ENCODE measurements at regions not wholly inside any gene's neighbourhood (a gene's known extent, or its start where the extent isn't known, plus 50 kb on each side); places are given as distances from the start of the nearest gene placed in this dataset.

DNA sequence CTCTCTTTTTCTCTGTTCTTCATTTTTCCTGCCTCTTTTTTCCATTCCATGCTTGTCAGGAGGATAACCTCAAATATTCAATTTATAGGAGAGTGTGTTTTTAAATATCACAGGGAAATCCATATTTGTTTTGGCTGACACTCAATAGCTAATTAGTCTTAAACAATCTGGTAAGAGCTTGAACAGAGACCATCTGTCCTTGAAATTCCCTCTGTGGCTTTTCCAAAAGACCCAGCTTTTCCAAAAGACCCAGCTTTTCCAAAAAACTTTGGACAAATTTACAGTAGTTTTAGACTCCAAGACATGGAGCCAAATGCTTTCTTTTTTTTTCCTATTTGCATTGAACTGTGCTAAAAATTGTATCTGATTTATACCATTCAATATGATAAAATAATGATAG, 127.4 kb upstream of the FAM83B start:
- no peak for DNase-seq

- DNase-seq = no peak
Measured at GRCh38 chr6:54719633-54720032, 126.9 kb upstream of the FAM83B start.

GRCh38 chr6:54722328-54722727, 124.2 kb upstream of the FAM83B start:
- DNase-seq = no peak

- DNase-seq = no peak
Measured at GRCh38 chr6:54729716-54730115, 116.9 kb upstream of the FAM83B start.

DNA sequence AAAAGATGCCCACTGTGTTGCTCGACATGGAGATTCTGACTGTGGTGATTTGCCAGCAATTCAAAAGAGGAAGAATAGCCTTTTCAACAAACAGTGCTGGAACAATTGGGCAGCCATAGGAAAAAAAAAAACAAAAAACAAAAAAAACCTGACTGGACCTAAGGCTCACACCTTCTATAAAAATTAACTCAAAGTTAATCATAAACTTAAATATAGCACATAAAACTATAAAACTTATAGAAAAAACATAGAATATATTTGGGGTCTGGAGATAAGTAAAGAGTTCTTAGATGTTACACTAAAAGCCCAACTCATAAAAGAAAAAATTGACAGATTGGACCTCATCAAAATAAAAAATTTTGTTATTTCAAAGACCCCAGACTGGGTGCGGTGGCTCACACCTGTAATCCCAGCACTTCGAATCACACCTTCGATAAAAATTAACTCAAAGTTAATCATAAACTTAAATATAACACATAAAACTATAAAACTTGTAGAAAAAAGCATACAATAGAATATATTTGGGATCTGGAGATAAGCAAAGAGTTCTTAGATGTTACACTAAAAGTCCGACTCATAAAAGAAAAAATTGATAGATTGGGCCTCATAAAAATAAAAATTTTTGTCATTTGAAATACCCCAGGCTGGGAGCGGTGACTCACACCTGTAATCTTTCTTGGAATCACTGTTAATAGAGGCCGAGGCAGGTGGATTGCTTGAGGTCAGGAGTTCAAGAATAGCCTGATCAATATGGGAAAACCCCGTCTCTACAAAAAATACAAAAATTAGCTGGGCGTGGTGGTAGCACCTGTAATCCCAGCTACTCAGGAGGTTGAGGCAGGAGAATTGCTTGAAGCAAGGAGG, 115.6 kb upstream of the FAM83B start:
- no peak for DNase-seq

GRCh38 chr6:54737247-54737646, 109.3 kb upstream of the FAM83B start:
- no peak for DNase-seq

GRCh38 chr6:54747955-54748354, 98.6 kb upstream of the FAM83B start:
- DNase-seq = no peak

- DNase-seq = no peak
Measured at GRCh38 chr6:54754406-54754805, 92.2 kb upstream of the FAM83B start.

DNA sequence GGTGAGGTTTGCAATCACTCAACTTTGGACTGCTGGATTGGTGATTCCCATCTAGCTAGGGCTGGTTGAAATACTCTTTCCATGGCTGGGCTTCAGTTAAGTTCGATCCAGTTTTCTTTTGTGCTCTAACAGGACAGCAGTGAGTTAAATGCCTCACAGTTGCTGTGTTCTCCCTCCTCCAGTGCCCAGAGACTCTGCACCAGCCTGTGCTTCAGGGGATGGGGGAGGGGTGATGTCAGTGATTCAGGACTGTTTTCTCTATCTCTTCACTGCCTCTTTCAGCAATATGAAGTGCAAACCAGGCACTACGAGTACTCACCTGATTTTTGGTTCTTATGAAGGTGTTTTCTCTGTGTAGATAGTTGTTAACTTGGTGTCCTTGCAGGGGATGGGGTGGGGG, 88.2 kb upstream of the FAM83B start:
- DNase-seq = no peak

DNA sequence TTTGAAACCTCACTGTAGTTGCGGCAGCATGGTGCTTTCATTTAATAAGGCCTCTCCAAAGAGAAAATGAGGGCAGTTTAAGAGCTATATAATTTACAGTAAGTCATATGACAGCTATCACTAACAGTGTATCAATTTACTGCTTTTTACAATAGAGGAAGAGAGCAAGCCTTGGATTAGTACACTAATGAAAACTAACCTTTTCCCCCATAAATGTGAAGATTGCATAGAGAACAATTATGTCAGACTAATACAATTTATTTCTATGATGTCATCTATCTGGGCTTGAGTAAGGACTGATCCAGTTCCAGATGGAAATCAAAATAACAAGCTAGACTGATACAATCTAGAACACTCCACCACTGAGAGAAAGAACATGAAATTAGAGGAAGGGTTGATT, 78.1 kb upstream of the FAM83B start:
- no peak for DNase-seq

- DNase-seq = no peak
Measured at GRCh38 chr6:54770328-54770727, 76.2 kb upstream of the FAM83B start.

GRCh38 chr6:54771968-54772367, 74.6 kb upstream of the FAM83B start:
- no peak for DNase-seq

- DNase-seq = no peak
Measured at GRCh38 chr6:54772610-54773009, 74.0 kb upstream of the FAM83B start.

DNA sequence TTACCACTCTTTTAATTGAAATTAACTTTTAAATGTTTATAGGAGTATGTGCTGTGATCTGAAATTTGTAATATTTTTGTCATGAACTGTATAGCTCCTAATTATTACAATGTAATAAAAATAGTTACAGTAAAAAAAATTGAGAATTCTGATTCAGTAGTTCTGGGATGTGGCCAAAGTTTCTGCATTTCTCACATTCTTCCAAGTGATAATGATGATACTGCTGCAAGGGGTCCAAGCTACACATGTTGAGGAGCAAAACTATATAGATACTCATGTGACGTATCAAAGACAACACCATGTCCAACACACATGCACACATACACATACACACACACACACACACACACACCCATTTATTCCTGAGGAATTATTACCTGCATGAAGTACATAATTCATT, 71.0 kb upstream of the FAM83B start:
- DNase-seq = no peak

GRCh38 chr6:54776891-54777290, 69.7 kb upstream of the FAM83B start:
- DNase-seq = no peak

DNA sequence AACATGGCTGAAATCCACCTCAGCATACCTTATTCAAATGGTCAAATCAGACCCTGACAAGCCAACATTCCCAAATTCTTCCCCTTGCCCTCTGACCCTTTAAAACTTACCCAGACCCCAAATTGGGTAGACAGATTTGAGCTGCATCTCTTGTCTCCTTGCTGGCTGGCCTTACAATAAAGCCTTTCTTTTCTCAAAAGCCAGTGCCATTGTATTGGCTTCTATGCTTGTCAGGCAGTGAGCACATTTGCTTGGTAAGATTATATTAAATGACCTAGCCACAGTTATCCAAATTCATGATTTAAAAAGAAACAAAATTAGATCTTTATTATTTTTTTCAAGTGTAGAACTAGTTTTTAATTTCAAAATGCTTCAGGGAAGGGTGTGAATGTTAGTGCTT, 67.8 kb upstream of the FAM83B start:
- no peak for DNase-seq

- no peak for DNase-seq
Measured at GRCh38 chr6:54784011-54784410, 62.6 kb upstream of the FAM83B start.

- DNase-seq = no peak
Measured at GRCh38 chr6:54786154-54786553, 60.4 kb upstream of the FAM83B start.

GRCh38 chr6:54787825-54788224, 58.7 kb upstream of the FAM83B start:
- no peak for DNase-seq
